GM12875 (cell line): ENCODE measurements at regions not wholly inside any gene's neighbourhood (a gene's known extent, or its start where the extent isn't known, plus 50 kb on each side); places are given as distances from the start of the nearest gene placed in this dataset.

Source experiments
- H3K4me3 ChIP-seq: one replicate; pipeline ENCODE4 v1.5.1; 2011; ENCODE audit warnings: low read depth, low read length, control low read depth
- TF ChIP-seq, protein P1 (sequence below): IDR thresholded peaks from 2 replicates; pipeline ENCODE4 v1.5.1; 2011; ENCODE audit warnings: low read depth, mild to moderate bottlenecking, control low read depth, inconsistent platforms, low read length, moderate library complexity, borderline replicate concordance; ENCODE audit not compliant: insufficient read depth

DNA sequence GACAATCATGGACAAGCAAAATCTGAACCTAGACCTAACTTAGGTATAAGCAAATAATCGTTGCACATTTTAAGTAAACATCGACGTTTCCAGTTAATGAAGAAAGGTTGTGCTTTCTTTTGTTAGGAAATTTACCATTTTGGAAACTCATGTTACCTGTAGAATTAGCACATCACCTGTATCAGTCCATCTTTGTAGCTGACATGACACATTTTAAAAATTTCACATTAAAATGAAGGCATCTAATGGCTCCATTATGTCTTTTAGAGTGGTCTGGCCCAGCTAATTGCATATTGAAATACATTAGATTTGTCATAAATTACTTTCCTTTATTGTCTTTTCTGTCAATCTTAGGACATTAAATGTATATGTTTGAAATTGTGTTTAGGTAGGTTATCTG lies 119.0 kb upstream of the MGAT5 start:
- TF ChIP-seq, protein P1, sequence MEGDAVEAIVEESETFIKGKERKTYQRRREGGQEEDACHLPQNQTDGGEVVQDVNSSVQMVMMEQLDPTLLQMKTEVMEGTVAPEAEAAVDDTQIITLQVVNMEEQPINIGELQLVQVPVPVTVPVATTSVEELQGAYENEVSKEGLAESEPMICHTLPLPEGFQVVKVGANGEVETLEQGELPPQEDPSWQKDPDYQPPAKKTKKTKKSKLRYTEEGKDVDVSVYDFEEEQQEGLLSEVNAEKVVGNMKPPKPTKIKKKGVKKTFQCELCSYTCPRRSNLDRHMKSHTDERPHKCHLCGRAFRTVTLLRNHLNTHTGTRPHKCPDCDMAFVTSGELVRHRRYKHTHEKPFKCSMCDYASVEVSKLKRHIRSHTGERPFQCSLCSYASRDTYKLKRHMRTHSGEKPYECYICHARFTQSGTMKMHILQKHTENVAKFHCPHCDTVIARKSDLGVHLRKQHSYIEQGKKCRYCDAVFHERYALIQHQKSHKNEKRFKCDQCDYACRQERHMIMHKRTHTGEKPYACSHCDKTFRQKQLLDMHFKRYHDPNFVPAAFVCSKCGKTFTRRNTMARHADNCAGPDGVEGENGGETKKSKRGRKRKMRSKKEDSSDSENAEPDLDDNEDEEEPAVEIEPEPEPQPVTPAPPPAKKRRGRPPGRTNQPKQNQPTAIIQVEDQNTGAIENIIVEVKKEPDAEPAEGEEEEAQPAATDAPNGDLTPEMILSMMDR, result no peak
- H3K4me3 ChIP-seq, result no peak overlapping the region

DNA sequence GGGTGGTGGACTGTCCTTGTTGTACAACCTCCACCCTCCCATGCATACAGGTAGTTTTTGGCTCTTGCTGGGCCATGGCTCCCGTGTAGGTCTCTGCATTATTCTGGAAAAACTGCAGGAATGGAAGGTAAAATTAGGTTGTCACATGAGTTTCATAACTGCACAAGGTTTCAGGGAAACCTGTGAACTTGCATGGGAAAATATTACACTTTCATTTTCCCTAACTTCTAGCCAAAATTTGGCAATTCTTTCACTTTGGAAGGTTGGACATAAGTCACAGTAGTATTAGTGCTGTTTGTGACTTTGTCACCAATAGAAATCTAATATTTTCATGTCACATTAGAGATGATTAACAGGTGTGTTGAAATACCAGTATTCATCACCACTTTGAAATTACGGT lies 118.1 kb upstream of the MGAT5 start:
- H3K4me3 ChIP-seq, result no peak overlapping the region
- TF ChIP-seq, protein P1, result no peak

DNA sequence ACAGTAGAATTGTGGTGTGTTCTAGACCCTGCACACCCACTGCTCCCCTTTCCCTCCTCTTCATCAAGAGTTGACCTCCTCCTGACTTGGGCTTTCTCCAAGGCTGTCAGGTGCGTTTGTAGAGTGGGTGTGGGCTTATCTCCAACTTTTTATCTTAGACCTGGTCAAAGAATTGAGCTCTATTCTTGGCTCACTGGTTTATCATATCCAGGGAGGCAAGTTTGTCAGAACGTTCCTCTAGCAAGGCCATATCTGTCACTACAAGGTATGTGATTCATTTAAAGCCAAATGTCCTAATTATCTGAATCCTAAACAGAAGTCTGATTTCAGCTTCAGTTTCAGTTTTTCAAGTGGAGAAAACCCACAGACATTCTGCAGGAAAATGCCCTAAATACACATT lies 117.1 kb upstream of the MGAT5 start:
- H3K4me3 ChIP-seq, result no peak overlapping the region
- TF ChIP-seq, protein P1, result no peak

DNA sequence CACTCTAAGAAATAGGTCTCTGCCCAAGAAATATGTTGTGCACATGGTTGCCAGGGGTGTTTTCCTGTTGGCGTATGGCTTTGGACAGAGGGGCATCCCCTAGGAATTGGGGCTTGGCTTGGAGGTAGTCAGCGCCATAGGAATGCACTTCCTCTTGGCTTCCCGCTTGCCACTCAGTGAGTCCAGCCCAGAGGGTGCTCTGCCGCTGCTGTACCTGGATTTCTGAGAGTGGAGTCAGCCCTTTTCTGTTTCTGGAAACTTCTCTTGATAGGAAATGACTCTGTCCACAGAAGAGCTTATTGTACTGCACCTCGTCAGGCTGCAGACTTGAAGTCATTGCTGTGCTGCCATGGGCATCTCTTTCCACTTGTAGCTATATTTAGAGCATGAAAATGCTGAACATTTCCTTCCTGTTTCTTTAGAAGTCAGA lies 116.7 kb upstream of the MGAT5 start:
- TF ChIP-seq, protein P1, result no peak
- H3K4me3 ChIP-seq, result no peak overlapping the region

DNA sequence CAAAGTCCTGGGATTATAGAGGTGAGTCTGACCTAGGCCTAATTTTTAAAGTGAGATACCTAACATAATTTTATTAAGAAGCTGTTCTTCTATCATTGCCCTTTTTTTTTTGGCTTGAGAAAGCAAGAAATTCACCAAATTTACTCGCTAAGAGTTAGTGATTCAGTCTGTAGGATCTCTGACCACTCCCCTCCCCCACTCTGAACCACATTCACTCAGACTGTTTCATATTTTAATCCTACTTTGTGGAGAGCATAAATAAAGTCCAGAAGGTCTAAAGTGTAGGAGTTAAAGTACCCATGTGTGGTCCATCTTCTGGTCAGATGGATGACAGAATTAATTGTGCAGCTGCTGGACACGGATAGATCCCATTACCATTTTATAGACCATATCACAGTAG lies 115.8 kb upstream of the MGAT5 start:
- no peak overlapping the region for H3K4me3 ChIP-seq
- TF ChIP-seq, protein P1, result no peak

DNA sequence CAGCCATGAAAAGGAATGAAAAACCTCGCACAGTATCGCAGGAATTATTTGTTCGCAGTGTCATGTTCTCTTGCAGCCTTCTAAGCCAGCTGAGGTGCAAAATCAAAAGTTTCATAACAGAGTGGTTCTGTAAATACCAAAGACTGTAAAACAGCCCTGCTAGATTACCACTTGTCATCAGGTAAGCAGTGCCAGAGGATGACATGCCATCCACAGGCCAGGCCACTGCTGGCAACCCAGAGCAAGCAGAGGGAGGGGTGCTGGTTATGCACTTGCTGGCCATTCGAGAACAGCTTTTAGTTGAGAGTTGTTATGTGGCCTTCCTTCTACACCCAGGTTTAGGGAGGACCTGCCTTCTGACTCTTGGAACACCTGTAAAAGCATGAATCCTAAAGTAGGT lies 114.3 kb upstream of the MGAT5 start:
- TF ChIP-seq, protein P1, result no peak

DNA sequence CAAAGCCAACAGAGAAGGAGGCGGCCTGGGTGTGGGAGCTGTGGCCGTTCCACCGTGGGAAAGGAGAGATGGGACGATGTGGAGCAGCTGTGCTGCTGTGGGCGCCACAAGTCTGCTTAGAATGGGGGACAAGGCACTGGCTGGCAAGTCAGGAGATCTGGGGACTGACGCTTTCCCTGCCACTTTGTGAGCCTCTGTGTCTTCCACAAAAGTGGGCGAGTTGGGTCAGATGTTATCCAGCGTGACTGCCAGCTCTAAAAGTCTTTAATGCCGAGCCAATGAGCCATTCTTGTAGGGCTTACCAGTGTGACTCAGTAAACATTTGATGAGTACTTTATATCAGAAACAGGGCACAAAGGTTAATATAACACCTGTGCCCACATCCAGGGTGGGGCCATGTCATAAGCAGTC lies 113.6 kb upstream of the MGAT5 start:
- TF ChIP-seq, protein P1, result no peak
- no peak overlapping the region for H3K4me3 ChIP-seq

More for the DNA sequence above, 114.3 kb upstream of the MGAT5 start:
- H3K4me3 ChIP-seq, result no peak overlapping the region
